ENCODE measurements at regions not wholly inside any gene's neighbourhood (a gene's known extent, or its start where the extent isn't known, plus 50 kb on each side); places are given as distances from the start of the nearest gene placed in this dataset.

DNA sequence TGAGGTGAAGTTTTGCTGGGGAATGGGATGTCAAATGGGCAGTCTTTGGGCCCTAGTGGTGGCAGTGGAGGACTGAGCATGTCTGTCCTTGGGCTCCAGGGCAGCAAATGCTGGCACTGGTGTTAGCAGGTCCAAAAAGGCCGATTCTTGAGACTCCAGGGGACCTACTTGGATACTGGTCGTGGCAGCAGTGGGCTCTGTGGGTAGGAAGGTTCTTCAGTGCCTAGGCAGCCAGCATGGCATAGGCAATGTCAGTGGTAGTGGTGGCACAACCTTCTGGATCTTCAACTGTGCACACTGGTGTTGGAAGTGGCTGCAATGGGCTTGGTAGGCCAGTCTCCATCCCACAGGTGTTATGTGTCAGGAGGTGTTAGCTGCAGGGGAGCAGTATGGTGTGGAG is 334.7 kb upstream of the KITLG start:
- no peak for TF ChIP-seq HOXA7 (CRISPR knock-in tag; IDR thresholded peaks at IDR 0.05)
- no peak for TF ChIP-seq NR3C1 (IDR thresholded peaks at IDR 0.05)
- TF ChIP-seq, protein P1, sequence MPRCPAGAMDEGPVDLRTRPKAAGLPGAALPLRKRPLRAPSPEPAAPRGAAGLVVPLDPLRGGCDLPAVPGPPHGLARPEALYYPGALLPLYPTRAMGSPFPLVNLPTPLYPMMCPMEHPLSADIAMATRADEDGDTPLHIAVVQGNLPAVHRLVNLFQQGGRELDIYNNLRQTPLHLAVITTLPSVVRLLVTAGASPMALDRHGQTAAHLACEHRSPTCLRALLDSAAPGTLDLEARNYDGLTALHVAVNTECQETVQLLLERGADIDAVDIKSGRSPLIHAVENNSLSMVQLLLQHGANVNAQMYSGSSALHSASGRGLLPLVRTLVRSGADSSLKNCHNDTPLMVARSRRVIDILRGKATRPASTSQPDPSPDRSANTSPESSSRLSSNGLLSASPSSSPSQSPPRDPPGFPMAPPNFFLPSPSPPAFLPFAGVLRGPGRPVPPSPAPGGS (IDR thresholded peaks at IDR 0.05): no peak
- TF ChIP-seq EHMT2 (IDR thresholded peaks at IDR 0.05; ENCODE audit: low read depth): no peak
- TF ChIP-seq, protein P2, sequence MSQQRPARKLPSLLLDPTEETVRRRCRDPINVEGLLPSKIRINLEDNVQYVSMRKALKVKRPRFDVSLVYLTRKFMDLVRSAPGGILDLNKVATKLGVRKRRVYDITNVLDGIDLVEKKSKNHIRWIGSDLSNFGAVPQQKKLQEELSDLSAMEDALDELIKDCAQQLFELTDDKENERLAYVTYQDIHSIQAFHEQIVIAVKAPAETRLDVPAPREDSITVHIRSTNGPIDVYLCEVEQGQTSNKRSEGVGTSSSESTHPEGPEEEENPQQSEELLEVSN (IDR thresholded peaks at IDR 0.05; ENCODE audit: borderline replicate concordance, low read depth): no peak
- TF ChIP-seq KDM1A (IDR thresholded peaks at IDR 0.05; ENCODE audit: low read depth): no peak
- TF ChIP-seq JUN (IDR thresholded peaks at IDR 0.05): no peak
- no peak for TF ChIP-seq MAZ (IDR thresholded peaks at IDR 0.05; ENCODE audit: borderline replicate concordance, low read depth, low read length)
- TF ChIP-seq, protein P3, sequence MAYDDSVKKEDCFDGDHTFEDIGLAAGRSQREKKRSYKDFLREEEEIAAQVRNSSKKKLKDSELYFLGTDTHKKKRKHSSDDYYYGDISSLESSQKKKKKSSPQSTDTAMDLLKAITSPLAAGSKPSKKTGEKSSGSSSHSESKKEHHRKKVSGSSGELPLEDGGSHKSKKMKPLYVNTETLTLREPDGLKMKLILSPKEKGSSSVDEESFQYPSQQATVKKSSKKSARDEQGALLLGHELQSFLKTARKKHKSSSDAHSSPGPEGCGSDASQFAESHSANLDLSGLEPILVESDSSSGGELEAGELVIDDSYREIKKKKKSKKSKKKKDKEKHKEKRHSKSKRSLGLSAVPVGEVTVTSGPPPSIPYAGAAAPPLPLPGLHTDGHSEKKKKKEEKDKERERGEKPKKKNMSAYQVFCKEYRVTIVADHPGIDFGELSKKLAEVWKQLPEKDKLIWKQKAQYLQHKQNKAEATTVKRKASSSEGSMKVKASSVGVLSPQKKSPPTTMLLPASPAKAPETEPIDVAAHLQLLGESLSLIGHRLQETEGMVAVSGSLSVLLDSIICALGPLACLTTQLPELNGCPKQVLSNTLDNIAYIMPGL (CRISPR knock-in tag; IDR thresholded peaks at IDR 0.05; ENCODE audit: borderline replicate concordance): no peak
- no peak for TF ChIP-seq HOXB13 (CRISPR knock-in tag; IDR thresholded peaks at IDR 0.05; ENCODE audit: low read depth)
- Histone ChIP-seq H3K9me3 (peaks cover 17% of the 10 kb centered on the region), H3K4me2 (no peak overlapping the region), H3K27ac (no peak overlapping the region), H3K4me1 (no peaks in the 10 kb centered on the region), H3K4me3 (no peak overlapping the region)
- ATAC-seq: no peak
- DNase-seq (ENCODE audit: low read depth in 1 of 2, low spot score in 1 of 2): no peak
- WGBS (ENCODE audit: missing lambda C conversion rate): 0% methylated on average over 2 of the region's 2 CpGs
- CTCF ChIA-PET: no interaction called here
- no peak for FAIRE-seq
- POLR2A ChIA-PET: no interaction called here

DNA sequence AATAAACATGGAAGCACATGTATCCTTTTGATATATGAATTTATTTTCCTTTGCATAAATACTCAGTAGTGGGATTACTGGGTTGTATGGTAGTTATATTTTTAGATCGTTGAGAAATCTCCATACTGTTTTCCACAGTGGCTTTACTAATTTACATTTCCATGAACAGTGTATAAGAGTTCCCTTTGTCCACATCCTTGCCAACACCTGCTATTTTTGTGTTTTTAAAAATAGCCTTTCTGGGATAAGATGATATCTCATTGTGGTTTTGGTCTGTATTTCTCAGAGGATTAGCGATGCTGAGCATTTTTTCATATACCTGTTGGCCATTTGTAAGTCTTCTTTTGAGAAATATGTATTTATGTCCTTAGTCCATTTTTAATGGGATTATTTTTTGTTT is 329.2 kb upstream of the KITLG start:
- ATAC-seq (no peak), DNase-seq (ENCODE audit: low read depth in 1 of 2, low spot score in 1 of 2) (no peak), FAIRE-seq (no peak)
- CTCF ChIA-PET: no interaction called here
- 13% methylated on average over 2 of the region's 2 CpGs for WGBS (ENCODE audit: missing lambda C conversion rate)
- TF ChIP-seq, protein P4, sequence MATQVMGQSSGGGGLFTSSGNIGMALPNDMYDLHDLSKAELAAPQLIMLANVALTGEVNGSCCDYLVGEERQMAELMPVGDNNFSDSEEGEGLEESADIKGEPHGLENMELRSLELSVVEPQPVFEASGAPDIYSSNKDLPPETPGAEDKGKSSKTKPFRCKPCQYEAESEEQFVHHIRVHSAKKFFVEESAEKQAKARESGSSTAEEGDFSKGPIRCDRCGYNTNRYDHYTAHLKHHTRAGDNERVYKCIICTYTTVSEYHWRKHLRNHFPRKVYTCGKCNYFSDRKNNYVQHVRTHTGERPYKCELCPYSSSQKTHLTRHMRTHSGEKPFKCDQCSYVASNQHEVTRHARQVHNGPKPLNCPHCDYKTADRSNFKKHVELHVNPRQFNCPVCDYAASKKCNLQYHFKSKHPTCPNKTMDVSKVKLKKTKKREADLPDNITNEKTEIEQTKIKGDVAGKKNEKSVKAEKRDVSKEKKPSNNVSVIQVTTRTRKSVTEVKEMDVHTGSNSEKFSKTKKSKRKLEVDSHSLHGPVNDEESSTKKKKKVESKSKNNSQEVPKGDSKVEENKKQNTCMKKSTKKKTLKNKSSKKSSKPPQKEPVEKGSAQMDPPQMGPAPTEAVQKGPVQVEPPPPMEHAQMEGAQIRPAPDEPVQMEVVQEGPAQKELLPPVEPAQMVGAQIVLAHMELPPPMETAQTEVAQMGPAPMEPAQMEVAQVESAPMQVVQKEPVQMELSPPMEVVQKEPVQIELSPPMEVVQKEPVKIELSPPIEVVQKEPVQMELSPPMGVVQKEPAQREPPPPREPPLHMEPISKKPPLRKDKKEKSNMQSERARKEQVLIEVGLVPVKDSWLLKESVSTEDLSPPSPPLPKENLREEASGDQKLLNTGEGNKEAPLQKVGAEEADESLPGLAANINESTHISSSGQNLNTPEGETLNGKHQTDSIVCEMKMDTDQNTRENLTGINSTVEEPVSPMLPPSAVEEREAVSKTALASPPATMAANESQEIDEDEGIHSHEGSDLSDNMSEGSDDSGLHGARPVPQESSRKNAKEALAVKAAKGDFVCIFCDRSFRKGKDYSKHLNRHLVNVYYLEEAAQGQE (IDR thresholded peaks at IDR 0.05): no peak
- no peak for TF ChIP-seq NFE2L2 (conservative IDR thresholded peaks at IDR 0.05; ENCODE audit: low read length)
- TF ChIP-seq POLR2A (IDR thresholded peaks at IDR 0.05; ENCODE audit: low read length): no peak
- no peak for TF ChIP-seq MYC (IDR thresholded peaks at IDR 0.05; ENCODE audit: borderline replicate concordance, low read length)
- no peak for TF ChIP-seq CHD4 (IDR thresholded peaks at IDR 0.05; ENCODE audit: borderline replicate concordance)
- TF ChIP-seq NPAS2 (CRISPR knock-in tag; IDR thresholded peaks at IDR 0.05; ENCODE audit: borderline replicate concordance): no peak
- TF ChIP-seq ZSCAN20 (CRISPR knock-in tag; IDR thresholded peaks at IDR 0.05): no peak
- TF ChIP-seq, protein P5, sequence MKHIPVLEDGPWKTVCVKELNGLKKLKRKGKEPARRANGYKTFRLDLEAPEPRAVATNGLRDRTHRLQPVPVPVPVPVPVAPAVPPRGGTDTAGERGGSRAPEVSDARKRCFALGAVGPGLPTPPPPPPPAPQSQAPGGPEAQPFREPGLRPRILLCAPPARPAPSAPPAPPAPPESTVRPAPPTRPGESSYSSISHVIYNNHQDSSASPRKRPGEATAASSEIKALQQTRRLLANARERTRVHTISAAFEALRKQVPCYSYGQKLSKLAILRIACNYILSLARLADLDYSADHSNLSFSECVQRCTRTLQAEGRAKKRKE (CRISPR knock-in tag; IDR thresholded peaks at IDR 0.05; ENCODE audit: low read depth): no peak
- TF ChIP-seq ZNF302 (CRISPR knock-in tag; IDR thresholded peaks at IDR 0.05): no peak
- no peak for TF ChIP-seq POLR2AphosphoS2 (conservative IDR thresholded peaks at IDR 0.05; ENCODE audit: low read length)
- TF ChIP-seq CBX2 (IDR thresholded peaks at IDR 0.05; ENCODE audit: borderline replicate concordance, low read depth): no peak
- no peak for TF ChIP-seq CHD2 (IDR thresholded peaks at IDR 0.05; ENCODE audit: low read length, partially characterized antibody)
- no peak for TF ChIP-seq GATA3 (IDR thresholded peaks at IDR 0.05; ENCODE audit: borderline replicate concordance)
- TF ChIP-seq MAZ (IDR thresholded peaks at IDR 0.05; ENCODE audit: borderline replicate concordance, low read depth, low read length): no peak
- Histone ChIP-seq H3K4me3 (no peak overlapping the region), H3K4me2 (no peak overlapping the region), H3K27ac (no peak overlapping the region), H3K4me1 (0 out of 3 replicates have a peak, but pooled peaks cover 6% of the 10 kb centered on the region), H3K9me3 (peaks cover 9% of the 10 kb centered on the region; the same call in 2 of the 3 replicates)
- POLR2A ChIA-PET: no interaction called here
